GM13977 (cell line): ENCODE measurements at regions not wholly inside any gene's neighbourhood (a gene's known extent, or its start where the extent isn't known, plus 50 kb on each side); places are given as distances from the start of the nearest gene placed in this dataset.

Experiments
- DNase-seq: peaks from one replicate; pipeline ENCODE4 v3.0.0; 2012; ENCODE audit warnings: low spot score
- in situ Hi-C: fragments of 300-500 bp; cut with MboI; formaldehyde crosslinking; loops from one replicate; pipeline ENCODE4 v1.12.0; 2022; ENCODE audit warnings: low sequenced_read_pairs, low pct_unique_long_range_greater_than_20kb, mixed read lengths, inconsistent platforms; ENCODE audit not compliant: unreplicated experiment
- TF ChIP-seq, protein P1 (sequence below): IDR thresholded peaks from 2 replicates; pipeline ENCODE4 v1.5.1; 2012; ENCODE audit warnings: mild to moderate bottlenecking, control low read depth; ENCODE audit not compliant: insufficient read depth; ENCODE audit errors: extremely low read depth, missing control alignments

DNA sequence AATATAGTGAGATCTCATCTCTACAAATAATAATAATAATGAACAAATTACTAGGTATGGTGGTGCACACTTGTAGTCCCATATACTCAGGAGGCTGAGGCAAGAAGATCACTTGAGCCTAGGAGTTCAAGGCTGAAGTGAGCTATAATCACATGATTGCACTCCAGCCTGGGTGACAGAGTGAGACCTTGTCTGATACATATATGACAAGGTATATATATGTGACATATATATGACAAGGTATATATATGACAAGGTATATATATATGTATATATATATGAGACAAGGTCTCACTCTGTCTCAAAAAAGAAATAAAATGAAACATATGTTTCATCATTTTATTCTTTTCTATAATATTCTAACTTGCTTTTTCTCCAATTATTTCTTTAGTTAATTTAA is 278.1 kb upstream of the TET2 start:
- TF ChIP-seq, protein P1, sequence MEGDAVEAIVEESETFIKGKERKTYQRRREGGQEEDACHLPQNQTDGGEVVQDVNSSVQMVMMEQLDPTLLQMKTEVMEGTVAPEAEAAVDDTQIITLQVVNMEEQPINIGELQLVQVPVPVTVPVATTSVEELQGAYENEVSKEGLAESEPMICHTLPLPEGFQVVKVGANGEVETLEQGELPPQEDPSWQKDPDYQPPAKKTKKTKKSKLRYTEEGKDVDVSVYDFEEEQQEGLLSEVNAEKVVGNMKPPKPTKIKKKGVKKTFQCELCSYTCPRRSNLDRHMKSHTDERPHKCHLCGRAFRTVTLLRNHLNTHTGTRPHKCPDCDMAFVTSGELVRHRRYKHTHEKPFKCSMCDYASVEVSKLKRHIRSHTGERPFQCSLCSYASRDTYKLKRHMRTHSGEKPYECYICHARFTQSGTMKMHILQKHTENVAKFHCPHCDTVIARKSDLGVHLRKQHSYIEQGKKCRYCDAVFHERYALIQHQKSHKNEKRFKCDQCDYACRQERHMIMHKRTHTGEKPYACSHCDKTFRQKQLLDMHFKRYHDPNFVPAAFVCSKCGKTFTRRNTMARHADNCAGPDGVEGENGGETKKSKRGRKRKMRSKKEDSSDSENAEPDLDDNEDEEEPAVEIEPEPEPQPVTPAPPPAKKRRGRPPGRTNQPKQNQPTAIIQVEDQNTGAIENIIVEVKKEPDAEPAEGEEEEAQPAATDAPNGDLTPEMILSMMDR: no peak
- DNase-seq: no peak
- in situ Hi-C loops: loop anchor here (10.0 kb wide), 2 partner anchors 186 to 804 kb away; no protein-coding TSS in a partner anchor

DNA sequence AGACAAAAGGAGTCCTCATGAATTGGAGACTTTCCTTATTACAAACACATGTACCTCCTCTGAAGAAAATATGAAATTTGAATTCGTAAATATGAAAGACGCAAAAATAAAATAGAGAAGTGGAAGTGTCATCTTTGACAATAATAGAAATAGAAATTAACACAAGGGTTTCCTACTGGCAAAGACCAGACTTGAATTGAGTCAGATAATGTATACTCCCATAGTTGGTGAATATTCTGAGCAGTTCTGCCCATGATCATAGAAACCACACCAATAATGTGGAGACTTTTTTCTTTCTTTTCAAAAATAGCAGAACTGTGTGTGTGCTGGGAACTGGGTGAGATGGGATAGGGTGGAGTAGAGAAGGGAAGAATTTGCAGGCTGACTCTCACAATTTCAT is 277.7 kb upstream of the TET2 start:
- TF ChIP-seq, protein P1: no peak
- in situ Hi-C loops: loop anchor here (10.0 kb wide), 2 partner anchors 186 to 804 kb away; no protein-coding TSS in a partner anchor
- peak; percentile 34 for DNase-seq

DNA sequence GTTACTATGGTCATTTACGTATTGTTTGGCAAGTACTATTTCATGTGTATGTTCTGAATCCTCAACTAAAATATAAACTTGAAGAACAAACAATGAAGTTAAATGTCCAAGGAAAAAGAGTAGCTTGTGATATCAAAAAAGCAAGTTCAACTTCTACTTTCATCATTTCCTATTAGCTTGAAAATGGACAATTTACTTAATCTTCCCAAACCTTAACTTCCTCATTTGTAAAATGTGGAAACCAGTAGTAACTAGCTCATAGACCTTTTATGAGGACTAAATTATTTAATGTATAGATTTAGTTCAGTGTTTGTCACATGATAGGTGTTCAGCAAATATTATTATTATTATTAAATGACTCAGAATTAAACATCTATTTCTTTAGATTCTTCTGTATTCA is 276.8 kb upstream of the TET2 start:
- in situ Hi-C loops: loop anchor here (10.0 kb wide), 2 partner anchors 185 to 805 kb away; no protein-coding TSS in a partner anchor
- DNase-seq: no peak

DNA sequence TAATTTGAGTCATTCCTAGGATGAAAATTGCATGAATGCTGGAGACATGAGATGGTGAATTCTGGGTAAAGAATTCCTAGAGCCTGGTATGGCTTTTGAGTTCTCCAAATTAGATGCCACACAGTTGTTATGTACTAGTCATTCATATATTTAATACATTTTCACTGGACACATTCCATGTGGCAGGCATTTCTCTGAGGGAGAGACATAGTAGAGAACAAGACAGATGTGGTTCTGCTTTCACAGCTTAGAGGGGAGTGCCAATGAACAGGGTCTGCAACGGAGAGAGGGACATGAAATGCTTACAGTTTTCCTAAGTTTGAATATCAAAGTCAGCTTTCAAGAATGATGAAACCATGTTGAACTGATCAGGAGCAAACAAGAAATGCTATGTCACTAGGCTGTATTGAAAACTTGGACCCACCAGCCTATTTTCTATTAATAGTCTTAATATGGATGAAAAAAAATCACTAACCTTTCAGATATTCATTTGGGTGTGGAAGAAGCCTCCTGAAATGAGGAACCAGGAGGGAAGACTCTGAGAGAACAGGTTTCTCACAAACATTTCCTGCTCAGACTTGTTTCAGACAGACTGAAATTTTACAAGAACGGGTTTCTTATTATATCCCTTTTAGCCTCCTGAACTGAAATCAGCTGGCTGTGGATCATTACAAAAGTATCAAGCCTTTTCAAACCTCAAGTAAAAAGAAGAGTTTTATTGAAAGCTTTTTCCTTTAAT is 276.0 kb upstream of the TET2 start:
- in situ Hi-C loops: no loop called here
- DNase-seq: no peak
- TF ChIP-seq, protein P1: no peak

More for the DNA sequence above, 276.8 kb upstream of the TET2 start:
- TF ChIP-seq, protein P1: no peak

DNA sequence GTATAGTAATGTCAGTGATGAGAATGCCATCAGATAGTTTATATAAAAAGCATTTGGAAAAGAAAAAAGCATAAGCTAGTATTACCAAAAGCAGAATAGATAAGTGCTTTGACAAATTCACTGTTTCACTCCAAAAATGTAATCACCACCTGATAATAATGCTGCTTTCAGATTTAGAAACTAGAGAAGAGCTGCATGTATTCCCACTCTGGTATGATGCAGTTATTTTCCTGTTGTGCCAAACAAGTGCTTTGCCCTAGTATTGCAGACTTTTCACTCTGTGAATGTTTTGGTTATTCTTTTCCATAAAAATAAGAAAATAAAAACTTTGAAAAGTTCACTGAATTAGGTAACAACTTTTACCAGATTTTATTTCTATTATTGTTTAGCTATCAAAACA is 267.7 kb upstream of the TET2 start:
- DNase-seq: no peak
- TF ChIP-seq, protein P1: no peak
- in situ Hi-C loops: no loop called here

GRCh38 chr4:104879367-104879766 is 267.3 kb upstream of the TET2 start:
- in situ Hi-C loops: no loop called here
- DNase-seq: no peak

More at GRCh38 chr4:104879367-104879766, 267.3 kb upstream of the TET2 start:
- TF ChIP-seq, protein P1: no peak
